H54 (cell line): ENCODE measurements at regions not wholly inside any gene's neighbourhood (a gene's known extent, or its start where the extent isn't known, plus 50 kb on each side); places are given as distances from the start of the nearest gene placed in this dataset.

ENCODE experiments used
- DNase-seq: peaks from one replicate; pipeline ENCODE4 v3.0.0; 2011; ENCODE audit warnings: low spot score, mixed read lengths; ENCODE audit not compliant: insufficient read length
- FAIRE-seq: peaks from 3 replicates; lab custom pipeline; 2011; peaks lifted over from hg19 to GRCh38; lab: Jason Lieb, UNC
- POLR2A ChIP-seq: IDR thresholded peaks from 2 replicates; pipeline ENCODE4 v1.6.1; 2011; ENCODE audit warnings: low read depth, mild to moderate bottlenecking, low read length

DNA sequence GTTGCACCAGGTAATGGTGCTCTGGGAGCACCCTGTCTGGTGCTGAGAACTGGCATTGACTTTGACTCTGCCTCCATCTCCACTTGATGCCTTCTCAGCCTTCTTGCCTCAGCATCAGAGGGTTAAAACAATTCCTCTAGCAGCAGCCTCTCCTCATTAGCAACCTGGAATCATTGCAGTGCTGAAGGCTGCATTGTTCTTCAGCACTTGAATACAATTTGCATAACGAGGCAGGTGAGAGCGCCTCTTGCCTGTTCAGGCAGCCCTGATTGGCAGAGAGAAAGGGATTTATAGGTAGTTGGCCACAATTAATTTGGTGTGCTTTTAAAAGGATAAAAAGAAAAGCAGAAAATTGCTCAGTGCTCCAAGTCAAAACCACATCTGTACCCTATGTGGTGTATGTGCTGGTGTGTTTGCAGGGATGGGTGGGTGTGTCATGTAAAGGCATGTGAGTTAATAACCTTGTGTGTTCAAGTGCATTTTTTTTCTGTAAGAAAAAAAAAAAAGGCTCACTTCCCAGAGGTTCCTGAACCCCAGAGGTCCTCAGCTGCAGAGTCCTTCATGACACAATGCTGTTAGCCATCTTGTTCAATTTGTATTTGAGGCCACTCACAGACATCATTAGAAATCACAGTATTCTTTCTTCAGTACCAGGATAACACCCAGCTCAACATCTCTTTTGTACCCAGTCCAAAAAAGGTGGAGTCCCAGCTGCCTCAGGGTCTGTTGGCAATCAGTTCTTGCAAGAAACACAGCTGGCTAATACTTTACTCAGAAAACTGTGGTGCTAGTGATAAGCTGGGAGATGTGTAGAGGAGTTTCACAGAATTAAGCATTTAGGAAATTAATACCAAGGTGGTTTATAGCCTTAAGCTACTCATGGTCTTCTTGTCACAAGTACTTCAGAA is 385.6 kb downstream of the GRIN2B start:
- DNase-seq (no peak), FAIRE-seq (no peak)
- TF ChIP-seq POLR2A = no peak

DNA sequence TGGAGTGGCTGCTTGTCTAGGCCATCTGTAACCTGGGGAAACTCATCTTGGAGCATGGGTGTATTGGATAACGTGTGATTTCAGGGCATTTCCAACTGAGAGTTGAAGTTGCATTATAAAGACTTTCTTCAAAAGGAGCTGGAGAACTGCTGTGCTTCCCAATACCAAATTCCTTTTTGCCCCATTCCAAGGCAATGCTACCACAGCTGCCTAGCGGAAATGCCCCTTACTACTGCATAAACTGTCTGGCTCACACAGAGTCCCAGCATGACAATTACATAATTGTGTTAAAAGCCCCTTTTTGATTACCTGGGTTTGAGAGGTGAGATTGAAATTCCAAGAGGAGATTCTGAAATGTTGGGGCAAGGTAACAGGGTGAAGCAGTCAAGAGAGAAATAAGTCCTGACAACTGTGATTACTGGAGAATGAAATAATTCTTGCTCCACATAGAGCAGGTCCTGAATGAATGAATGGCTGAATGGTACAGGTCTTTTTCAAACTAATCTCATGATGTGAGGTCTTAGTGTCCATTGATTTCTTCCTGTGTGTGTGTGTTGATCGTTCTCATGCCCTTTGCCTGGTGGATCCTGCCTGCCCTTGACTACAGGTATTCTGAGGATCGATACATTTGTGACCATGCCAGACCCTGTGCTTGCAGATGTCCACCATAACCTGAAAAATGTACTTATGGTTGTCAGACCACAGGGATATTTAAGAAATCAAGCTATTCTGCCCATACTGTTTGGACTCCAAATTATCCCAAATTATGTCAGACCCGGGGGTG is 386.5 kb downstream of the GRIN2B start:
- no peak for DNase-seq
- no peak for FAIRE-seq
- TF ChIP-seq POLR2A = no peak

DNA sequence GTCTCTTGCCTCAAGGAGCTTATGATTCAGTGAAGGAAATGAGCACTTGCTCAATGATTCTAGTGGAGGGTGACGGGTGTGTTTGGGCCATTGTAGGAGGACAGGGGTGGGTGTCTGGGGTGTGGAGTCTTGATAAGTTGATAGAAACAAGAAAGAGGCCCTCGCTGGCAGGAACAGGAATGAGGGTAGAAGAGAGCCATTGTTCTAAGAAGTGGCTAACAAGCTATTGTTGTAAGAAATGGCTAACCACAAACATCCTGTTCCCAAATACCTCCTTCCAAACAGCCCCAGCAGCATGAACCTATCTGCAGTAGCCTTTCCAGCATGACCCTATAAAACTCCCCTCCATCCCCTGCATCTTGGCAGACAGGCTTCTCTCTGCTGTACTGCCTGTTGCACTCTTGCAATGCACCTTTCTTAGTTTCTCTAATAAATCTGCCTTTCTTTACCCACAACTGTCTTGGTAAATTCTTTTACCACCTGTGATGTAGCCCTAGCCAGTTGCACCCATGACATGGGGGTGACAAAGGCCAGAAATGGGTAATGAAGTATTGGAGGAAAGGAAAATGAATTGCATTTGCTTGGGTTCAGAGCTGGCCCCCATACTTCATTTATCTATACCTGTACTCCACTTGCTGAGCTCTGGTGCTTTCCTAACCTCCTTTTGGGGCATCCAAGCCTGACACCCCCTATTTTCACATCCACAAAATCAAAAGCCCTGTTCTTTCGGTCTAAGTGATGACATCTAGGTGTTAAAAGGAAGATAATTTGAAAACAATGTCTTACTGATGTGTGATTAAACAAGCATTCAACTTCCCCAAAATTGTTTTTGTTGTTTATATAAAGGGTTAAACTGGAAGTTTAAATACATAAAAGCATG is 389.1 kb downstream of the GRIN2B start:
- DNase-seq (no peak), FAIRE-seq (no peak)
- no peak for TF ChIP-seq POLR2A

DNA sequence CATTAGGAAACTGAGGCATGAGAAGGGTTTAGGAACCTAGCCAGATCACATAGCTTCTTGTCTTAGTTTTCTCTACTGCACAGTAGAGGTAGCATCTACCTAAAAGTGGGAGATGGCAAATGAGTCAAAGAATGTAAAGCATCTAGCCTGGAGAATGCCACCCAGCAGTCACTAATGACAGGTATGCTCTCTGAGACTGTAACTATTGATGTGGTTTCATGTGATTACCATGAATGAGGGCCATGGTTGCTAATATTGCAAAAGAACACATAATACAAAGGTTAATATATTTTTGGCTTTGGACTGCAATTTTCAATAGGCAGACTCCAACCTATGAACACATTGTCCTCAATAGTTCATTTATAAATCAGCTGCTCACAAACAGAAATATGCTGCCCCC is 389.9 kb downstream of the GRIN2B start:
- no peak for DNase-seq
- no peak for FAIRE-seq
- TF ChIP-seq POLR2A = no peak

DNA sequence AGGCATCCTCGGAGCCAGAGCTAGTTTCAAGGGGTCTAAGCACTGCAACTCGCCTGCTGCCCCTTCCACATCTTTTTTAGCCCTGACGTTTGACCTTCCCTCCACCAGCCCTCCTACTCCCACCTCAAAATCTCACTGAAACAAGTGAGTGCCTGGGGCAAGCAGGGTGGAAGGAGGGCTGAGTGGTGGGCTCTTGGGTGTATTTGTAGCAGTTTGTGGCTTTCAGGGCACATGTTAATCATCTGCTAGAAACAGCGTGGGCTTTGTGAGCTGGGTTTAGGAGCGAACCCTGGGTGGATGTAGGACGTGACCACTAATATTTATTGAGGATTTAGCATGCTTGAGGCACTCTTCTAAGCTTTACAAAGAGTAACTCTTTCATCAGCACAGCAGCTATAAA is 390.3 kb downstream of the GRIN2B start:
- no peak for TF ChIP-seq POLR2A
- FAIRE-seq = no peak
- no peak for DNase-seq

DNA sequence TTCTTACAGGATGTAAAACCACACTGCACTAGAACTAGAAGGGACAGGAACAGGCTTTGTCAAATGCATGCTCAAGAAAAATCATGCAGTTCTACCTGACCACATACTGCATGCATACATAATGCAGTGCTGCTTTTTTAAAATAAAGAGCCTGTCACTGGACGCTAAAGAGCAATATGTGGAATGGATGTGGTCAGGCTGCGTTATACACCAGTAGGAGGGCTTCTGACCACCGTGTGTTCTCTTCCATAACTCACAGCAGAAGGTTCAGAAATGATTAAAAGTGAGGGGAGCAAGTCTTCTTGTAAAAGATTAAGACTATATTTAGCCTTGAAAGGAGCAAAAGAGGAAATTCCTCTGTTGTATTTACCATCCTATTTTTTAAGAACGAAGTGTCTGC is 392.0 kb downstream of the EMP1 start:
- no peak for FAIRE-seq
- DNase-seq = no peak
- TF ChIP-seq POLR2A = no peak

DNA sequence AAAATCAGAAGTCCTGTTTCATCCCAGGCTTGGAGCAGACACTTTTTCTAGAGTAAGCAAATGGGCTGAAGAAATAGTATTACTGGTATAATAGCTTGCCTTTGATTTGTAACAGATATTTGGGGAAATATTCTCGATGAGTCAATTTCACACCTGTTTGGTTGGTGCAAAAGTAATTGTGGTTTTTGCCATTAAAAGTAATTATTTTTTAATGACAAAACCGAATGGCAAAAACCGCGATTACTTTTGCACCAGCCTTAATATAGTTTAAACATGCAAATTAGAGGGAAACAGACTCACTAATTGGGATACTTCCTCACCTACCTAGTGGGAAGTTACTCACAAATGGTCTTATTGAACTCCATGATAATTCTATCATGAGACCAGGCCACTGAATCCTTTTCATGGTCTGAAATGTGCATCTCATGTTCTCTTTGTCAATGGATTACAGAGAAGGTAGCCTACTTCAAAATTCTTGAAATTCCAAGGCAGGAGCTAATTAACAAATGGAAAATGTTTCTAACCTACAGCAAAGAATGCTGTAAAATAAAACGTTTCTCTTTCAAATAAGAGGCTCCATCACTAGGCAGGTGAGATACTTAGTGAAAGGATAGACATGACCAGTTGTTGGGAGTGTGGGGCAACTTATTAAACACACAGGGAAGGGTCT is 391.3 kb downstream of the EMP1 start:
- TF ChIP-seq POLR2A = no peak
- FAIRE-seq (no peak), DNase-seq (no peak)

DNA sequence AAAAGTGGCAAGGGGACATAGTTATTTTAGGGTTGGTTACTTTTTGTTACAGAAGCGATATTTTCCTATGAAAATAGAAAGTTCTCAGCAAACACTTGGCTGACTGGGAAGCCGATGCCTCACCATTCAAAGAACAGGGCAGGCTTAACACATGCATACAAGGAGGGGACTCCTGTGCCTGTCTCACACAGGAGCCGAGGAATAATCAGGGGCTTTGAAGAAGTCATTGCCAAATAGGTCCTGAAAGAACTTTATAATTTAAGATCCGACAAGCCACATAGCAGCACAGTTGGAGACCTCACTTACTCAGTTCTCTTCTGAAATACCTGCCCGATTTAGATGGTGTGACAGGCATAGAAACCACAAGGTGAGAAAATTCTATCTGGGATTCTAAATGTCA is 389.8 kb downstream of the EMP1 start:
- TF ChIP-seq POLR2A = no peak
- FAIRE-seq (no peak), DNase-seq (no peak)

DNA sequence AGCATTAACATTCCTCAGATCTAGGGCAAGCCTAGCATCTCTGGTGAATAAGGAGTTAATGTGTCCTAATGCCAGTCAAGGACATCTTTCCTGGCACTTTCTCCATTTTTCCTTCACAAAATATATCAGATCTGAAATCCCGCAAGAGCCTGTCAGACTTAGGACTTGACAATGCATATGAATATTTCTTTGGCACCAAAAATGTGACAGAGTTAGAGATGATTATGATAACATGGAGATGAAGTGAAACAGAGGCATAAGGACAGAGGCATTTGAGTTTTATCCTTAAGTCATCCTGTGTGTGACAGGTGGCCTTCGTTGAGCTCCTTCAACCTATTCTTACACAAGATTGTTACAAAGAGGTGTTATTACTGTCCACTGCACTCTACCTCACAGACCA is 388.0 kb downstream of the EMP1 start:
- no peak for TF ChIP-seq POLR2A
- FAIRE-seq = no peak
- no peak for DNase-seq

DNA sequence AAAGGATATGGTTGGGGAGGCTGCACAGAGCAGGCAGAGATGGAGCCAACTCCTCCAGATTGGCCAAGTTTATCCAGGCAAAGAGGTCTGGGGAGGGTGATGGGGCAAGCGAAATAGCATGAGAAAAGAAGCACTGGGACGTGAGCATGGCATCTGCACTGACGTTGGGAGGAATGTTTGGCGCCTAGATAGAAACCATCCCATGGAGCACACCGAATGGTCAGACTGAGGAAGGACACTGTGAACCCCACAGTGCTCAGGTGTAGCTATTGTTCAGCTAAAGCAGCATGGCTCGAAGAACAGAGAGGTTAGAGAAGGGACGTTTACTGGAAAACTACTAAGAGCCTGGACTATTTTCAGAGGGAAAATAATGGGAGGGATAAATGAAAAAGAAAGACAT is 387.1 kb downstream of the EMP1 start:
- TF ChIP-seq POLR2A = no peak
- FAIRE-seq = no peak
- DNase-seq = no peak

DNA sequence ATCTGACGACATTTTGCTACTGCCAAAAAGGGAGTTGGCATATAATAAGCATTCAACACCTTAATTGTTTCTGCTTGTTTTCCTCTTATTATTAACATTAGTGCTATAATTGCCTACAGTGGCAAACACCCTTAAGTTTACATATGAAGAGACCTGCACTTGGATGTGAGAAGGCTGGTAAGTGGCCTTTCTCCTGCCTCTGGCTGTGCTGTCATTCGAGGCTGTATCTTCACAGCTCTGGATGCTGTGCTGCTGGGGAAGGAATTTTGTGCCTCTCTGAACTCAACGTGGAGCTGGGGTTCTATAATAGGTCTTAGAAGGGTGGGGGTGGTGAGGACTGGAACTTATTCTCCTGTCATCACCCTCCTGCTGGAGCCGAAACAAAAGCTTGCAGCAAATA is 385.9 kb downstream of the EMP1 start:
- no peak for FAIRE-seq
- no peak for TF ChIP-seq POLR2A
- no peak for DNase-seq

DNA sequence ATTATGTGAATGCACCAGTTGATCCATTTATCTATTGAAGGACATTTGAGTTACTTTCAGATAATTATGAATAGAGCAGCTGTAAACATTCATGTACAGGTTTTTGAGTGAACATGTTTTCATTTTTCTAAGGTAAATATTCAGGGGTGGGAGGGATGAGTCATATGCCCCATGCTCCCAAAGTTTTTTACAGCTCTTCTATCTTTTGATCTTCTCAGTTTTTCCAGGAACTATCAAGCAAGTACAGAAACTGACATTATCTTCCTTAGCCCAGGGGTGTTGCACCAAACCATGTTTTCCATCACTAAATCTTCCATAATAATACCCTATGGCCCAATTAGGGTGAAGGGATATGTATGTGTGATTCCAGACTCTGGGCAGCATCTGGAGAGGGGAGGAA is 384.5 kb downstream of the EMP1 start:
- FAIRE-seq = no peak
- DNase-seq = no peak
- TF ChIP-seq POLR2A = no peak

DNA sequence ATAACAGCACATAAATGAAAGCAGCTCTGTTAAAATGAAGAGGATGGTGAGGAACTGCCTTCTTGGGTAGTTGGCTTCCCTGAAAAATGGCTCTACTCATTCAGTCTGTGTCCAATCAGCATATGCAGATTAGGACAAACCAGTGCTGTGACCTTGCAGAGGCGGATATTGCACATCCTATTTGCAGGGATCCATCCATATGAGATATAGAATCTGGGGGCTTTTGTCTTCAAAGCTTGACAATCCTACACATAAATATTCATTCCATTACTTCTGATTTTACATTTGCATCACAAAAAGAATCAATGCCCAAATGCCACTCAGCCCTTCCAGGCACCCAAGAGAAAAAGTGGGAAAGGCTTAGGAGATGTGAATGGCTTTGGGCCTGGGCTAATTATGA is 383.7 kb downstream of the EMP1 start:
- no peak for DNase-seq
- FAIRE-seq = no peak
- TF ChIP-seq POLR2A = no peak
